ENCODE measurements at regions not wholly inside any gene's neighbourhood (a gene's known extent, or its start where the extent isn't known, plus 50 kb on each side); places are given as distances from the start of the nearest gene placed in this dataset.

- no peak for TF ChIP-seq FOXK2 (IDR thresholded peaks at IDR 0.05)
- no peak for TF ChIP-seq BACH1 (IDR thresholded peaks at IDR 0.05; ENCODE audit: borderline replicate concordance)
- no peak for TF ChIP-seq POLR2A (IDR thresholded peaks at IDR 0.05; ENCODE audit: low read depth, low read length)
- no peak for TF ChIP-seq CHD2 (IDR thresholded peaks at IDR 0.05; ENCODE audit: borderline replicate concordance, low read depth, low read length)
Observed at GRCh38 chr16:26909623-26910022, 157.1 kb upstream of the C16orf82 start.

Measured in GM12878 (cell line).